Adrenal gland (tissue), 9 donors: ENCODE measurements at regions not wholly inside any gene's neighbourhood (a gene's known extent, or its start where the extent isn't known, plus 50 kb on each side); places are given as distances from the start of the nearest gene placed in this dataset.

ENCODE experiments used
- DNase-seq, 7 donors: peaks; one replicate each; pipeline ENCODE4 v3.0.0-alpha.2; 2019 to 2020
- H3K27ac ChIP-seq, 5 donors: fragments of 200-600 bp; sonication (generic) in 4 of 5; 1 replicate in 3 of 5; 2 replicates in 2 of 5; pipeline versions ENCODE4 v1.5.1 to v1.8.0; 2016 to 2020; ENCODE audit warnings: mild to moderate bottlenecking in 1 of 5
- H3K27me3 ChIP-seq: fragments of 200-600 bp; 2 replicates; pipeline ENCODE4 v1.8.0; 2021
- H3K36me3 ChIP-seq, 2 donors: fragments of 200-600 bp; replicated peaks in 1 of 2; 1 replicate in 1 of 2; 2 replicates in 1 of 2; pipeline versions ENCODE4 v1.5.1 to v1.8.0; 2018 to 2022
- H3K4me1 ChIP-seq, 2 donors: fragments of 200-600 bp; replicated peaks in 1 of 2; 1 replicate in 1 of 2; 2 replicates in 1 of 2; pipeline versions ENCODE4 v1.5.1 to v1.8.0; 2018 to 2021
- H3K4me3 ChIP-seq, 4 donors: fragments of 200-600 bp; sonication (generic) in 3 of 4; one replicate each; pipeline ENCODE4 v1.5.1; 2016 to 2018
- H3K9me3 ChIP-seq, 3 donors: fragments of 200-600 bp; sonication (generic) in 1 of 3; replicated peaks in 1 of 3; 1 replicate in 2 of 3; 2 replicates in 1 of 3; pipeline versions ENCODE4 v1.5.1 to v1.8.0; 2016 to 2021
- POLR2A ChIP-seq, 2 donors: fragments of 450-650 bp; IDR thresholded peaks; one replicate each; pipeline ENCODE4 v1.6.1; 2017; ENCODE audit warnings: antibody characterized with exemption in 2 of 2, mild to moderate bottlenecking in 2 of 2, moderate library complexity in 1 of 2
- whole genome bisulfite sequencing, 4 donors: extraction: QIAGEN DNeasy Blood & Tissue Kit in 2 of 4; methylation state at CpG; one replicate each; pipeline versions ENCODE4 v1.1.5 to v1.1.7; 2013 to 2017; 5-methylcytosine and 5-hydroxymethylcytosine counted together
- intact Hi-C, 2 donors: fragments of 100-400 bp; cut with DNase I; formaldehyde crosslinking; loops; one replicate each; pipeline versions ENCODE4 v1.14.1 to v1.15.0; 2022 to 2023
- TF ChIP-seq, protein P1 (sequence below), 6 experiments: fragments of 450-650 bp in 4 of 6; fragments of 200-600 bp in 2 of 6; sonication (generic) in 1 of 6; IDR thresholded peaks; 1 replicate in 5 of 6; 2 replicates in 1 of 6; pipeline versions ENCODE4 v1.5.1 to v1.8.0; 2016 to 2021; ENCODE audit warnings: antibody characterized with exemption in 6 of 6, mild to moderate bottlenecking in 2 of 6, moderate library complexity in 1 of 6
- donor health status: healthy with polysubstance abuse.
- donor health status: Bipolar disorder and iron deficiency.
- donor health status: DM: yes; HTN: yes; CAD: no.
- donor health status: DM: no; HTN: no; CAD: no.
- donor health status: DM: no; HTN: no; CAD: no.

DNA sequence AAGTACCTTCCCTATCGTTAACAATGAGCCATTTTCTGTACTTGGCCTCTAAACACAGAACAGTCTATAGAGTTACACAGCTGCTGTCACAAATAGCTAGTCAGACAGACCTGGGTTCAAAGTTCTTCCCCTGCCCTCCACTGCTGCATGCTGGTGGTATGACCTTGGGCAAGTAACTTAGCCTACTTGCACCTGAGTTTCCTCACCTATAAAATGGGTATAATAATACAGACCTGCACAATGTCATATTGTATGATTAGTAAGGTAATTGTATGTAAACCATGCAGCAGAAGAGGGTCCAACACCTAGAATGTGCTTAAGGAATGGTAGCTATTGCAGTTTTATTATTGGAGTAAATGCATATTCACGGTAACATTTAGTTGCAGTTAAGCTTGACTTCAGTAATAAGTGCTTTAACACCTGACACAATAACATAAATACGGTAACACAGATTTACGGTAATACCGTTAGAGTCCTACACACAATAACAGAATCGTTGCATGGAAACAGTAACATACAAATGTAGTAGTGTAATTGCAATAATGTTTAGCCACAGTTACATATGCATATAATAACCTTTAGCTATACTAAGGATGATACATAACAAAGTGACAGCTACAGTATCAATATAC, 193.3 kb upstream of the CSF3R start:
- WGBS, 4 donors, result 84 to 92% (median 87%) methylated on average over 6 of the region's 6 CpGs
- Histone ChIP-seq H3K4me3 (no peak overlapping the region), H3K27me3 (peaks cover 8% of the 10 kb centered on the region), H3K9me3 (no peaks in the 10 kb centered on the region), H3K36me3 (no peaks in the 10 kb centered on the region), H3K4me1 (no peaks in the 10 kb centered on the region), H3K27ac (no peak overlapping the region)
- TF ChIP-seq POLR2A (IDR thresholded peaks at IDR 0.05), result no peak
- TF ChIP-seq, protein P1, sequence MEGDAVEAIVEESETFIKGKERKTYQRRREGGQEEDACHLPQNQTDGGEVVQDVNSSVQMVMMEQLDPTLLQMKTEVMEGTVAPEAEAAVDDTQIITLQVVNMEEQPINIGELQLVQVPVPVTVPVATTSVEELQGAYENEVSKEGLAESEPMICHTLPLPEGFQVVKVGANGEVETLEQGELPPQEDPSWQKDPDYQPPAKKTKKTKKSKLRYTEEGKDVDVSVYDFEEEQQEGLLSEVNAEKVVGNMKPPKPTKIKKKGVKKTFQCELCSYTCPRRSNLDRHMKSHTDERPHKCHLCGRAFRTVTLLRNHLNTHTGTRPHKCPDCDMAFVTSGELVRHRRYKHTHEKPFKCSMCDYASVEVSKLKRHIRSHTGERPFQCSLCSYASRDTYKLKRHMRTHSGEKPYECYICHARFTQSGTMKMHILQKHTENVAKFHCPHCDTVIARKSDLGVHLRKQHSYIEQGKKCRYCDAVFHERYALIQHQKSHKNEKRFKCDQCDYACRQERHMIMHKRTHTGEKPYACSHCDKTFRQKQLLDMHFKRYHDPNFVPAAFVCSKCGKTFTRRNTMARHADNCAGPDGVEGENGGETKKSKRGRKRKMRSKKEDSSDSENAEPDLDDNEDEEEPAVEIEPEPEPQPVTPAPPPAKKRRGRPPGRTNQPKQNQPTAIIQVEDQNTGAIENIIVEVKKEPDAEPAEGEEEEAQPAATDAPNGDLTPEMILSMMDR (IDR thresholded peaks at IDR 0.05), result no peak
- DNase-seq, result no peak
- intact Hi-C loops, result no loop called here

DNA sequence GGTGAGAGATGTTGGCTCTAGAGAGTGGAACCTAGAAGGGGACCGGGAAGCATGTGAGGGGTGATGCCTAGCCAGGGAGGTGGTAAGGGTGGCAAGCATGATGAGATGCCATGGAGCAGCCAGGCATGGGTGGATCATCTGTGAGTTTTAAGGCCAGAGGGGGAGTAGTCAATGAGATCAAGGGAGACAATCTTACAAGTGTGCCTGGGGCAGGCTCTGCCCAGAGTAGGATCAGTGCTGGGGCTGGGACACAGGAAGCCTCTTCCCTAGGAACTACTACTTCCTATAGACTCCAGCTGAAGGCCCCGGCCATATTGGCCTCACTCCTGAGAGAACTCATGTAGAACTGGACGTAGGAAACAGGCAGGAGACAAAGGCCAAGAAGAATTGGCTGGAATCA, 192.4 kb upstream of the CSF3R start:
- no peak overlapping the region for H3K27ac ChIP-seq
- TF ChIP-seq POLR2A (IDR thresholded peaks at IDR 0.05), result no peak
- TF ChIP-seq, protein P1 (IDR thresholded peaks at IDR 0.05), result no peak
- no peaks in the 10 kb centered on the region for H3K4me1 ChIP-seq
- peaks cover 8% of the 10 kb centered on the region for H3K27me3 ChIP-seq
- H3K36me3 ChIP-seq, result no peaks in the 10 kb centered on the region
- intact Hi-C loops, result no loop called here
- no peak for DNase-seq
- no peak overlapping the region for H3K4me3 ChIP-seq
- WGBS, 4 donors, result 62 to 72% (median 68%) methylated on average over 3 of the region's 3 CpGs
- H3K9me3 ChIP-seq, result no peaks in the 10 kb centered on the region

DNA sequence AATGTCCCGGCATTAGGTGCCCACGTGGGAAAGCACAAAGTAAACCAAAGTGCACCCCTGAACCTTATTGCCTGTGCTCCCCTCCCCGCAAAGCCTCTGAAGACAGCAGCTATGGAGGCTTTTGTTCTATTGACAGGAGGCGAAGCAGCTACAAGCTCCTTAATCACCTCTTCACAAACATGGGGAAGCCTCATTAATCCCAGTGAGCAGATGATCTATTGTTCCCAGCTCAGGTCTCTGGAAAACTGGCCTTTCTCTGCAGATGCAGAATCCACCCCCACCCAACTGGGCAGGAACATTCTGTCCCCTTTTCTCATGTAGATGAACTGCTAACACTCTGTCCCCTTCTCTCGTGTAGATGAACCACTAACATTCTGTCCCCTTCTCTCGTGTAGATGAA, 190.5 kb upstream of the CSF3R start:
- DNase-seq, result no peak
- 31 to 44% (median 42%) methylated on average over 6 of the region's 6 CpGs for WGBS, 4 donors
- peaks cover 8% of the 10 kb centered on the region for H3K27me3 ChIP-seq
- H3K4me3 ChIP-seq, result no peak overlapping the region
- no peaks in the 10 kb centered on the region for H3K36me3 ChIP-seq
- H3K4me1 ChIP-seq, result no peaks in the 10 kb centered on the region
- H3K9me3 ChIP-seq, result no peaks in the 10 kb centered on the region
- no peak overlapping the region for H3K27ac ChIP-seq
- no peak for TF ChIP-seq POLR2A (IDR thresholded peaks at IDR 0.05)
- TF ChIP-seq, protein P1 (IDR thresholded peaks at IDR 0.05), result no peak
- intact Hi-C loops, result no loop called here

DNA sequence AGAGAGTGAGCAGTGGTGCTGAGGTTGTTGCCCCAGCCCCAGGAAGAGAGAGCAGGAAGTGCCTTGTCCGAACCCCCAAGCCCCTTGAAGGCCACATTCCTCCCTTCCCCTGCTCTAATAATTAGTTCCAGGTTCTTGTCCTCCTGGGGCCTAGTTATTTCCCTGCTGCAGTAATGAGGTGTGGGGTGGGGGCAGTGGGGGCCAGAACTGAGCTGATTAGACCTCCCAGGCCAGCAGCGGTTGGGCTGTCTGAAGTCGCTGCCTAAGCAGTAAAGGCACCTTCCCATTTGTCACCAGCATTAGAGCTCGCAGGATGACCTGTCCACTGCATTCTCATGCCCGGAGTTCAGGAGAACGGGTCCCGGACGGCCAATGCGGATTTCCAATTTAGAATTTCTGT, 186.5 kb upstream of the CSF3R start:
- Histone ChIP-seq H3K4me3 (no peak overlapping the region), H3K4me1 (no peaks in the 10 kb centered on the region), H3K27me3 (peaks cover 8% of the 10 kb centered on the region), H3K27ac (no peak overlapping the region), H3K9me3 (no peaks in the 10 kb centered on the region), H3K36me3 (no peaks in the 10 kb centered on the region)
- intact Hi-C loops, result no loop called here
- no peak for DNase-seq
- TF ChIP-seq POLR2A (IDR thresholded peaks at IDR 0.05), result no peak
- TF ChIP-seq, protein P1 (IDR thresholded peaks at IDR 0.05), result no peak
- WGBS, 4 donors, result 37 to 60% (median 59%) methylated on average over 9 of the region's 9 CpGs
